H1 (cell line): ENCODE measurements at regions not wholly inside any gene's neighbourhood (a gene's known extent, or its start where the extent isn't known, plus 50 kb on each side); places are given as distances from the start of the nearest gene placed in this dataset.

ENCODE experiments used
- CBX5 ChIP-seq: fragments of 300-800, 300-1000 bp; sonication (generic); IDR thresholded peaks from 2 replicates; pipeline ENCODE4 v1.7.1; 2016; ENCODE audit warnings: antibody characterized with exemption, low read length, low read depth
- EZH2 ChIP-seq: fragments of 200-600 bp; sonication (generic); IDR thresholded peaks from 2 replicates; pipeline ENCODE4 v1.7.1; 2012; ENCODE audit warnings: low read depth, mild to moderate bottlenecking, moderate library complexity, low read length, inconsistent platforms; ENCODE audit not compliant: severe bottlenecking
- POLR2AphosphoS5 ChIP-seq: IDR thresholded peaks from 2 replicates; pipeline ENCODE4 v1.6.1; 2011; ENCODE audit warnings: low read depth, low read length
- RFX5 ChIP-seq: IDR thresholded peaks from 2 replicates; pipeline ENCODE4 v1.6.1; 2011; ENCODE audit warnings: low read depth, low read length, improper control_type of control experiment, borderline replicate concordance

GRCh38 chr11:107247167-107247861 is 210.3 kb downstream of the CWF19L2 start (continued):
- TF ChIP-seq EZH2 (no peak), CBX5 (no peak), POLR2AphosphoS5 (no peak), RFX5 (no peak)
